Spleen (tissue), 11 donors: ENCODE measurements at regions not wholly inside any gene's neighbourhood (a gene's known extent, or its start where the extent isn't known, plus 50 kb on each side); places are given as distances from the start of the nearest gene placed in this dataset.

Source experiments
- DNase-seq: peaks from one replicate; pipeline ENCODE4 v3.0.0-alpha.2; 2020
- H3K27ac ChIP-seq, 8 donors: fragments of 200-600 bp; sonication (generic) in 7 of 8; 1 replicate in 4 of 8; 2 replicates in 4 of 8; pipeline versions ENCODE4 v1.5.0 to v1.8.0; 2016 to 2021; ENCODE audit warnings: inconsistent platforms in 4 of 8, mild to moderate bottlenecking in 4 of 8, moderate library complexity in 1 of 8
- H3K27me3 ChIP-seq, 7 donors: fragments of 200-600 bp; sonication (generic) in 6 of 7; replicated peaks in 1 of 7; 1 replicate in 4 of 7; 2 replicates in 3 of 7; pipeline versions ENCODE4 v1.5.0 to v1.8.0; 2016 to 2021; ENCODE audit warnings: inconsistent platforms in 3 of 7, mild to moderate bottlenecking in 1 of 7
- H3K36me3 ChIP-seq, 6 donors: fragments of 200-600 bp; sonication (generic) in 5 of 6; 1 replicate in 4 of 6; 2 replicates in 2 of 6; pipeline versions ENCODE4 v1.5.0 to v1.8.0; 2016 to 2021; ENCODE audit warnings: inconsistent platforms in 2 of 6
- H3K4me1 ChIP-seq, 6 donors: fragments of 200-600 bp; sonication (generic) in 5 of 6; 1 replicate in 3 of 6; 2 replicates in 3 of 6; pipeline versions ENCODE4 v1.5.0 to v1.8.0; 2016 to 2021; ENCODE audit warnings: inconsistent platforms in 3 of 6
- H3K4me3 ChIP-seq, 8 donors: fragments of 200-600 bp; sonication (generic) in 7 of 8; 1 replicate in 4 of 8; 2 replicates in 4 of 8; pipeline versions ENCODE4 v1.5.0 to v1.8.0; 2016 to 2021; ENCODE audit warnings: inconsistent platforms in 4 of 8, mild to moderate bottlenecking in 4 of 8, moderate library complexity in 2 of 8
- H3K9me3 ChIP-seq, 8 donors: fragments of 200-600 bp; sonication (generic) in 7 of 8; 1 replicate in 4 of 8; 2 replicates in 4 of 8; pipeline versions ENCODE4 v1.5.0 to v1.8.0; 2016 to 2021; ENCODE audit warnings: inconsistent platforms in 4 of 8
- CTCF ChIP-seq, 11 experiments: fragments of 200-600 bp in 7 of 11; fragments of 450-650 bp in 4 of 11; sonication (generic) in 4 of 11; IDR thresholded peaks in 8 of 11; conservative IDR thresholded peaks in 3 of 11; 1 replicate in 7 of 11; 2 replicates in 4 of 11; pipeline versions ENCODE4 v1.4.0 to v1.8.0; 2016 to 2021; ENCODE audit warnings: antibody characterized with exemption in 11 of 11, inconsistent platforms in 4 of 11, mild to moderate bottlenecking in 1 of 11
- POLR2A ChIP-seq, 3 donors: fragments of 450-650 bp; IDR thresholded peaks; one replicate each; pipeline ENCODE4 v1.5.1; 2017; ENCODE audit warnings: antibody characterized with exemption in 3 of 3, mild to moderate bottlenecking in 1 of 3
- POLR2AphosphoS5 ChIP-seq, 3 donors: sonication (generic); formaldehyde crosslinking; IDR thresholded peaks; one replicate each; pipeline ENCODE4 v1.5.1; 2017; ENCODE audit warnings: antibody characterized with exemption in 3 of 3
- WGBS, 5 donors: extraction: QIAGEN DNeasy Blood & Tissue Kit in 3 of 5; methylation state at CpG; one replicate each; pipeline versions ENCODE4 v1.1.5 to v1.1.7; 2013 to 2018; 5-methylcytosine and 5-hydroxymethylcytosine counted together
- intact Hi-C: fragments of 100-400 bp; cut with DNase I; formaldehyde crosslinking; loops from one replicate; pipeline ENCODE4 v1.15.0; 2023; ENCODE audit warnings: low total_unique reads
- donor health status: healthy with polysubstance abuse.
- donor health status: DM: no; HTN: no; CAD: no; lungs with moderate emphysema.
- donor health status: DM: no; HTN: no; CAD: no.
- donor health status: Bipolar disorder and iron deficiency.
- donor health status: healthy.
- donor health status: DM: no; HTN: no; CAD: no.
- donor health status: DM: yes; HTN: yes; CAD: no.

GRCh38 chr2:82837588-82838304 is 1621.3 kb downstream of the SUCLG1 start:
- H3K36me3 ChIP-seq: no peaks in the 10 kb centered on the region
- no peak for DNase-seq
- peaks cover 0 to 9% (median 0%) of the 10 kb centered on the region in 8 donors for H3K9me3 ChIP-seq
- no peak overlapping the region for H3K27ac ChIP-seq
- no peak overlapping the region for H3K4me3 ChIP-seq
- intact Hi-C loops: no loop called here
- no peaks in the 10 kb centered on the region for H3K27me3 ChIP-seq
- H3K4me1 ChIP-seq: no peaks in the 10 kb centered on the region
- TF ChIP-seq POLR2AphosphoS5 (IDR thresholded peaks at IDR 0.05) (no peak), CTCF (IDR thresholded peaks at IDR 0.05 in 8 of 11, conservative IDR thresholded peaks at IDR 0.05 in 3 of 11) (no peak), POLR2A (IDR thresholded peaks at IDR 0.05) (no peak)
- WGBS, 5 donors: 39 to 69% (median 51%) methylated on average over 3 of the region's 3 CpGs

GRCh38 chr2:82834893-82835292 is 1624.2 kb downstream of the SUCLG1 start:
- TF ChIP-seq POLR2A (IDR thresholded peaks at IDR 0.05): no peak
- no peak for TF ChIP-seq CTCF (IDR thresholded peaks at IDR 0.05 in 8 of 11, conservative IDR thresholded peaks at IDR 0.05 in 3 of 11)
- no peak for TF ChIP-seq POLR2AphosphoS5 (IDR thresholded peaks at IDR 0.05)
- DNase-seq: no peak
- no peaks in the 10 kb centered on the region for H3K27me3 ChIP-seq
- H3K36me3 ChIP-seq: no peaks in the 10 kb centered on the region
- no peak overlapping the region for H3K27ac ChIP-seq
- peaks cover 0 to 9% (median 0%) of the 10 kb centered on the region in 8 donors for H3K9me3 ChIP-seq
- WGBS, 5 donors: 80 to 91% (median 82%) methylated on average over 1 of the region's 1 CpG
- H3K4me1 ChIP-seq: no peaks in the 10 kb centered on the region
- intact Hi-C loops: no loop called here
- no peak overlapping the region for H3K4me3 ChIP-seq

DNA sequence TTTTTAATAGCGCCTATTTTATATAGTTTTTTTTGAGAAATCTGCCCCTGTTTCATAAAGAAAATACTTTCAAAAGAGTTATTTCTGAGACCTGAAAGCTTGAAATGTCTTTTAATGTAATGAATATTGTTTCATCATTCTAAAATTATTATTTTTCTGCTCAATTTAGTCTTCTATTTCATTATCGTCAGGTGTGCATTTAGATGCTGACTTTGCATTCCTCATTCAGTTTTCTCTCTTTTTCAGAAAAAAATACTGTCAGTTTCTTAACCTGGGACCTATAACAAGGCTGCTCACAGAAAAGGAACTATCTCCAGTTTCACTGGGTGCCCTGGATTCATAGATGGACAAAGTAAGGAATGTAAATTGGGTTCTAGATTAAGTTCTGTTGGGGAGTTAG is 1631.7 kb downstream of the SUCLG1 start:
- Histone ChIP-seq H3K9me3 (peaks cover 0 to 4% (median 0%) of the 10 kb centered on the region in 8 donors), H3K27ac (no peak overlapping the region), H3K4me3 (no peak overlapping the region), H3K36me3 (no peaks in the 10 kb centered on the region), H3K27me3 (no peaks in the 10 kb centered on the region), H3K4me1 (no peaks in the 10 kb centered on the region)
- WGBS, 5 donors: 89 to 98% (median 95%) methylated on average over 2 of the region's 2 CpGs
- intact Hi-C loops: no loop called here
- TF ChIP-seq POLR2AphosphoS5 (IDR thresholded peaks at IDR 0.05) (no peak), POLR2A (IDR thresholded peaks at IDR 0.05) (no peak), CTCF (IDR thresholded peaks at IDR 0.05 in 8 of 11, conservative IDR thresholded peaks at IDR 0.05 in 3 of 11) (no peak)
- DNase-seq: no peak

DNA sequence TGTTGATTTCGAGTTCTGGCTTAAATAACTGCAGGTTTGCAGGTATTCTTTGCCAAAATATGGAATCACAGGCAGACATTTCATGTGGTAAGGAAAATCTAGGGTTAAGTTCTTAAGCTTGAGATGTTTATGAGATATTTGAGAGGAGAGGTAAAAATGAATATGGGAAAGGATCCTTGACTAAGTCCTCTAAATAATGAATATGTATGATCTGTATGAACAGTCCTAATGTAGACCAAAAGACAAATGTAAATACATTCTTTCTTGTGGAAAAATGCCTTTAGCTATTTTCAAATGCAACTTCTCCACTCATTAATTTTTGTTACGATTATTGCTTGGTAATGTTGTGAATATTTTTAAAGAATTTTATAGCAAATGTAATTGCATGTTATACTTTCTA is 1632.6 kb downstream of the SUCLG1 start:
- intact Hi-C loops: no loop called here
- Histone ChIP-seq H3K4me3 (no peak overlapping the region), H3K27ac (no peak overlapping the region), H3K36me3 (no peaks in the 10 kb centered on the region), H3K27me3 (no peaks in the 10 kb centered on the region), H3K9me3 (peaks cover 0 to 4% (median 0%) of the 10 kb centered on the region in 8 donors), H3K4me1 (no peaks in the 10 kb centered on the region)
- WGBS, 5 donors: 73 to 85% (median 82%) methylated on average over 2 of the region's 2 CpGs
- TF ChIP-seq POLR2A (IDR thresholded peaks at IDR 0.05) (no peak), POLR2AphosphoS5 (IDR thresholded peaks at IDR 0.05) (no peak), CTCF (IDR thresholded peaks at IDR 0.05 in 8 of 11, conservative IDR thresholded peaks at IDR 0.05 in 3 of 11) (no peak)
- no peak for DNase-seq
